ENCODE measurements at regions not wholly inside any gene's neighbourhood (a gene's known extent, or its start where the extent isn't known, plus 50 kb on each side); places are given as distances from the start of the nearest gene placed in this dataset.

DNA sequence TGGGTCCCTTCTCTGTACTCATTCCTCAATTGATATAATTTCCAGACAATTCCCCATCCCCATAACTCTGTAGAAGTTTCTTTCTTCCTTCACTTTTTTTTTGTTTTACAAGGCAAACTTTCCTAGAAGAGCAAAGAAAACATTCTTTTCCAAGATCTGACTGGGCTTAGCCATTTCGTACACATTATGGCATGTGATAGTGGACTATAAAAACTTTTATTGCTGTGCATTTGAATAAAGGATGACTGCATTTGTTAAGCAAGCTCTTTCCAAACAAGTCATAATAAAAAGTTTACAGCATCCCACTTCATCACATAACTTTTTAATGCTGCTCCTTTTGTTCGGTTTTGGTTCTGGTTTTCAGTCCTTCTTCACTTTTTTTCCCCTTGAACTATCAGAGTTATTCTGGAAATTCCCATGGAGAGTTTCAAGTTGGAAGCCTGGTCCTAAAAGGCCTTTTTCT is 231.0 kb upstream of the HMGA2 start:
- POLR2A ChIA-PET (ENCODE audit: low non-redundant PET), result no interaction called here
- no peaks in the 10 kb centered on the region for H3K9me3 ChIP-seq (ENCODE audit: low read depth, low read length, poor library complexity, severe bottlenecking)
- BruUV-seq (replicated peaks), result no TSS peak
- no peak overlapping the region for H3K27ac ChIP-seq (ENCODE audit: low read depth, low read length, poor library complexity, severe bottlenecking)
- no peaks in the 10 kb centered on the region for H3K27me3 ChIP-seq (replicated peaks; ENCODE audit: insufficient read depth, low read depth, low read length, poor library complexity)
- no peak overlapping the region for H3K4me3 ChIP-seq (ENCODE audit: low read depth, low read length, poor library complexity, severe bottlenecking)
- no peak for DNase-seq (ENCODE audit: low spot score)
- H3K4me1 ChIP-seq (ENCODE audit: insufficient read depth, low read length, poor library complexity, severe bottlenecking), result peaks cover 51% of the 10 kb centered on the region
- intact Hi-C loops (cut with micrococcal nuclease; ENCODE audit: unreplicated experiment), result no loop called here
- TF ChIP-seq CTCF (conservative IDR thresholded peaks at IDR 0.05; ENCODE audit: low read depth, low read length) (no peak), EZH2 (IDR thresholded peaks at IDR 0.05; ENCODE audit: borderline replicate concordance, low read depth, low read length, poor library complexity, severe bottlenecking) (no peak)
- H3K36me3 ChIP-seq (ENCODE audit: insufficient read depth, low read length, poor library complexity, severe bottlenecking), result no peaks in the 10 kb centered on the region
- CTCF ChIA-PET, result no interaction called here

GRCh38 chr12:65594409-65594808 is 229.9 kb upstream of the HMGA2 start:
- Histone ChIP-seq H3K4me3 (ENCODE audit: low read depth, low read length, poor library complexity, severe bottlenecking) (no peak overlapping the region), H3K9me3 (ENCODE audit: low read depth, low read length, poor library complexity, severe bottlenecking) (no peaks in the 10 kb centered on the region), H3K36me3 (ENCODE audit: insufficient read depth, low read length, poor library complexity, severe bottlenecking) (no peaks in the 10 kb centered on the region), H3K27ac (ENCODE audit: low read depth, low read length, poor library complexity, severe bottlenecking) (no peak overlapping the region), H3K4me1 (ENCODE audit: insufficient read depth, low read length, poor library complexity, severe bottlenecking) (peaks cover 50% of the 10 kb centered on the region), H3K27me3 (replicated peaks; ENCODE audit: insufficient read depth, low read depth, low read length, poor library complexity) (no peaks in the 10 kb centered on the region)
- TF ChIP-seq EZH2 (IDR thresholded peaks at IDR 0.05; ENCODE audit: borderline replicate concordance, low read depth, low read length, poor library complexity, severe bottlenecking) (no peak), CTCF (conservative IDR thresholded peaks at IDR 0.05; ENCODE audit: low read depth, low read length) (no peak)
- BruUV-seq (replicated peaks), result no TSS peak
- intact Hi-C loops (cut with micrococcal nuclease; ENCODE audit: unreplicated experiment), result no loop called here
- DNase-seq (ENCODE audit: low spot score), result no peak
- CTCF ChIA-PET, result no interaction called here
- POLR2A ChIA-PET (ENCODE audit: low non-redundant PET), result no interaction called here

GRCh38 chr12:65595016-65595560 is 229.2 kb upstream of the HMGA2 start:
- Histone ChIP-seq H3K27ac (ENCODE audit: low read depth, low read length, poor library complexity, severe bottlenecking) (no peak overlapping the region), H3K36me3 (ENCODE audit: insufficient read depth, low read length, poor library complexity, severe bottlenecking) (no peaks in the 10 kb centered on the region), H3K4me1 (ENCODE audit: insufficient read depth, low read length, poor library complexity, severe bottlenecking) (peaks cover 43% of the 10 kb centered on the region), H3K27me3 (replicated peaks; ENCODE audit: insufficient read depth, low read depth, low read length, poor library complexity) (no peaks in the 10 kb centered on the region), H3K9me3 (ENCODE audit: low read depth, low read length, poor library complexity, severe bottlenecking) (no peaks in the 10 kb centered on the region), H3K4me3 (ENCODE audit: low read depth, low read length, poor library complexity, severe bottlenecking) (no peak overlapping the region)
- TF ChIP-seq EZH2 (IDR thresholded peaks at IDR 0.05; ENCODE audit: borderline replicate concordance, low read depth, low read length, poor library complexity, severe bottlenecking) (no peak), CTCF (conservative IDR thresholded peaks at IDR 0.05; ENCODE audit: low read depth, low read length) (no peak)
- ChIA-PET CTCF (no interaction called here), POLR2A (ENCODE audit: low non-redundant PET) (no interaction called here)
- intact Hi-C loops (cut with micrococcal nuclease; ENCODE audit: unreplicated experiment), result no loop called here
- no peak for DNase-seq (ENCODE audit: low spot score)
- no TSS peak for BruUV-seq (replicated peaks)
